Neural cell (in vitro differentiated cells): ENCODE measurements at regions not wholly inside any gene's neighbourhood (a gene's known extent, or its start where the extent isn't known, plus 50 kb on each side); places are given as distances from the start of the nearest gene placed in this dataset.

Experiments used
- CTCF ChIP-seq: fragments of 450-650 bp; IDR thresholded peaks from 2 replicates; pipeline ENCODE4 v1.5.1; 2014; ENCODE audit warnings: antibody characterized with exemption, mild to moderate bottlenecking, moderate library complexity; ENCODE audit not compliant: poor library complexity, severe bottlenecking
- EZH2 ChIP-seq: fragments of 200-600, 300-800 bp; shearing (Covaris generic), sonication (generic); IDR thresholded peaks from 2 replicates; pipeline ENCODE4 v1.6.1; 2014; ENCODE audit warnings: antibody characterized with exemption, low read length, borderline replicate concordance, mild to moderate bottlenecking; ENCODE audit not compliant: insufficient read depth, poor library complexity, severe bottlenecking
- MXI1 ChIP-seq: fragments of 450-650 bp; conservative IDR thresholded peaks from 2 replicates; pipeline ENCODE4 v1.6.1; 2014; ENCODE audit warnings: antibody characterized with exemption, mild to moderate bottlenecking; ENCODE audit not compliant: poor library complexity, severe bottlenecking
- POLR2AphosphoS5 ChIP-seq: IDR thresholded peaks from 2 replicates; pipeline ENCODE4 v1.6.1; 2012
- RAD21 ChIP-seq: fragments of 450-650 bp; conservative IDR thresholded peaks from 2 replicates; pipeline ENCODE4 v1.6.1; 2014; ENCODE audit warnings: antibody characterized with exemption, mild to moderate bottlenecking, moderate library complexity
- REST ChIP-seq: IDR thresholded peaks from 2 replicates; pipeline ENCODE4 v1.6.1; 2012; ENCODE audit warnings: borderline replicate concordance

GRCh38 chr13:90732049-90732448 is 615.4 kb upstream of the MIR17HG start:
- TF ChIP-seq CTCF (no peak), MXI1 (no peak), EZH2 (no peak), POLR2AphosphoS5 (no peak), REST (no peak), RAD21 (no peak)
